Stimulated activated effector memory CD8-positive, alpha-beta T cell treated with anti-CD3 and anti-CD28 coated beads, Interleukin-12 subunit alpha, Interleukin-12 subunit beta, amount 100 ng/mL, for 72 hours (primary cell): ENCODE measurements at regions not wholly inside any gene's neighbourhood (a gene's known extent, or its start where the extent isn't known, plus 50 kb on each side); places are given as distances from the start of the nearest gene placed in this dataset.
"Not testable (repeated sequence)": the region's sequence is repeated elsewhere in the genome, so short reads cannot be mapped to it uniquely, and the experiment has no call there.

Source experiments
- ATAC-seq: fragments of 150-1000 bp; cut with Tn5 transposase; 2 replicates; pipeline ENCODE4 v1.10.0; 2021
- DNase-seq, 2 donors: peaks; one replicate each; pipeline ENCODE4 v3.0.0; 2021 to 2022; ENCODE audit warnings: low spot score in 2 of 2
- H3K27ac Mint-ChIP-seq: one replicate; pipeline ENCODE4 v1.8.0; 2022; ENCODE audit warnings: mild to moderate bottlenecking, mixed read lengths
- H3K36me3 Mint-ChIP-seq: one replicate; pipeline ENCODE4 v1.8.0; 2022; ENCODE audit warnings: mild to moderate bottlenecking, mixed read lengths
- H3K4me1 Mint-ChIP-seq: one replicate; pipeline ENCODE4 v1.8.0; 2022; ENCODE audit warnings: mixed read lengths
- H3K4me3 Mint-ChIP-seq: one replicate; pipeline ENCODE4 v1.8.0; 2022; ENCODE audit warnings: mild to moderate bottlenecking, mixed read lengths
- H3K9me3 Mint-ChIP-seq: one replicate; pipeline ENCODE4 v1.8.0; 2022; ENCODE audit warnings: mixed read lengths

GRCh38 chr1:47587891-47588582 lies 150.2 kb downstream of the FOXD2 start:
- no peaks in the 10 kb centered on the region for H3K9me3 Mint-ChIP-seq
- H3K4me3 Mint-ChIP-seq: no peak overlapping the region
- no peak overlapping the region for H3K27ac Mint-ChIP-seq
- no peaks in the 10 kb centered on the region for H3K36me3 Mint-ChIP-seq
- DNase-seq: peak in 1 of 2 donors; percentile 32
- ATAC-seq: no peak
- H3K4me1 Mint-ChIP-seq: peaks cover 5% of the 10 kb centered on the region

DNA sequence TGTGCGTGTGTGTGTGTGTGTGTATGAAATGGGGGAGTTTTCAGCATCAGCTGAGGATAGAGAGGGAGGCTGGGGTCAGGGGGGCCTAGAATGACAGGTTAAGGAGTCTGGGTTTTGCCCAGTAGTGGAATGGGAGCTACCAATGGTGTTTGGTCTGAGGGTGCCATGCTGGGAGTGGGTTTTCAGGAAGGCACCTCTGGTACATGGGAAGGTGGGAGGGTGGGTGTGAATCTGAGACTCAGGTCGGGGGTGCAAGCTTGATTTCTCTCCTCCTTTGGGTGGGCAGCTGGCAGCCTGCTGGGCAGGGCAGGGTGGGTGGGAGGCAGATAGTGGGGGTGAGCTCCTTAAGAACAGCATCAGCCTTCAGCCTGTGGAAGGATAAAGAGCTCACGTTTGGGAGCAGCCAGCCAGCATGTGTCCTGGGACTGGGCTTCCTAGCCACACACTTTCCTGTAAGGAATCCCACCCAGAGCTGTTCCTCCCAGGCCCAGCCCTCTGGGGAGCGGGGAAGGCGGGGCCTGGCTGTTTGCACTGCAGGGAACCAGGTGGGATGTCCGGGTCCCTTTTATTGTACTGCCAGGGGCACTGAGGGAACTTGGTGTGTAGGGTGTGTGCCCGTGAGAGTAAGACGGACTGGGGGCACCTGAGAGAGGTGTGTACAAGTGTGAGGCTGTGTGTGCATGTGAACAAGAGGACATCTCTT lies 152.8 kb downstream of the FOXD2 start:
- Mint-ChIP-seq H3K4me1 (no peaks in the 10 kb centered on the region), H3K9me3 (no peaks in the 10 kb centered on the region), H3K36me3 (no peaks in the 10 kb centered on the region), H3K4me3 (no peak overlapping the region), H3K27ac (no peak overlapping the region)
- ATAC-seq: no peak
- peak in 1 of 2 donors; percentile 22 for DNase-seq

DNA sequence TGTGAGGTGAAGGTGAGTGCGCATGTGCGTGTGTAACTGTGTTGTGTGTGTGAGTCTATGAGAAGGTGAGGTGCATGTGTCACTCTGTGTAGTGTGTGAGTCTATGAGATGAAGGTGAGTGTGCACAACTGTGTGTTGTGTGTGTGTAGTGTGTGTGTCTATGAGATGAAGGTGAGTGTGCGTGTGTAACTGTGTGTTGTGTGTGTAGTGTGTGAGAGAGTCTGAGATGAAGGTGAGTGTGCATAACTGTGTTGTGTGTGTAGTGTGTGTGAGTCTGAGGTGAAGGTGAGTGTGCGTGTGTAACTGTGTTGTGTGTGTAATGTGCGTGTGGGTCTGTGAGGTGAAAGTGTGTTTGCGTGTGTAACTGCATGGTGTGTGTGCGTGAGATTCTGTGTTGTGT lies 154.0 kb downstream of the FOXD2 start:
- no peak for DNase-seq
- Mint-ChIP-seq H3K4me1 (no peaks in the 10 kb centered on the region), H3K36me3 (no peaks in the 10 kb centered on the region), H3K27ac (no peak overlapping the region), H3K9me3 (no peaks in the 10 kb centered on the region), H3K4me3 (no peak overlapping the region)
- no peak for ATAC-seq

GRCh38 chr1:47592296-47593012 lies 154.6 kb downstream of the FOXD2 start:
- DNase-seq (peak in 1 of 2 donors; percentile 36), ATAC-seq (no peak)
- no peak overlapping the region for H3K27ac Mint-ChIP-seq
- no peaks in the 10 kb centered on the region for H3K4me1 Mint-ChIP-seq
- H3K36me3 Mint-ChIP-seq: no peaks in the 10 kb centered on the region
- H3K4me3 Mint-ChIP-seq: no peak overlapping the region
- H3K9me3 Mint-ChIP-seq: no peaks in the 10 kb centered on the region

DNA sequence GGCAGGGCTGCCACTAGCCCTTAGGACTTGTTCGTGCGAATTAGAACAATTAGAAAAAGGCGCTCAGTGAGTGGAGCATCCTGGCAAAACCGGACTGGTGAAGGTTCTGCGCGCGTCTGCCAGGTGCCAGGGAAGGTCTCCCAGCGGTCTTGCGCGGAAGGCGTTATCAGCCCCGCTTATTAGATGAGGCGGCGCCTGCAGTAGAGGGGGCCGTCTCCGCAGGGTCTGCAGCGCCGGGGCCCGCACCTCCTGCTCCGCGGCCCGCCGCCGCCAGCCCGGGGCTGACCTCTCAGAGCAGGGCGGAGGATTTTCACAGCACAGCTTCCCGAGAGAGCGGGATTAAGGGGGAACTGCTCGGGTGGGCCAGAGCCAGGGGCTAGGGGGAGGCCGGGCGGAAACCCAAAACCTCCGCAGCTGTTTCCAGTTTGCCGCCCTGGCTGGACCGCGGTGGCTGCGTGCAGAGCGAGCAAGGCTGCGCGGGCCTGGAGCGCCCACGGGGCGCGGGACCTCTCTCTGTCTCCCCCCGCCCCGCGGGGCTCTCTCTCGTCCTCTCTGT lies 155.2 kb downstream of the FOXD2 start:
- ATAC-seq (no peak), DNase-seq (peak in 1 of 2 donors; percentile 33)
- Mint-ChIP-seq H3K27ac (no peak overlapping the region), H3K4me1 (no peaks in the 10 kb centered on the region), H3K36me3 (no peaks in the 10 kb centered on the region), H3K9me3 (no peaks in the 10 kb centered on the region), H3K4me3 (no peak overlapping the region)

- ATAC-seq: no peak
- Mint-ChIP-seq H3K4me1 (no peaks in the 10 kb centered on the region), H3K4me3 (no peak overlapping the region), H3K9me3 (no peaks in the 10 kb centered on the region), H3K36me3 (no peaks in the 10 kb centered on the region), H3K27ac (no peak overlapping the region)
- peak in 1 of 2 donors; percentile 38 for DNase-seq
These were observed 155.9 kb downstream of the FOXD2 start for GRCh38 chr1:47593598-47594285.

DNA sequence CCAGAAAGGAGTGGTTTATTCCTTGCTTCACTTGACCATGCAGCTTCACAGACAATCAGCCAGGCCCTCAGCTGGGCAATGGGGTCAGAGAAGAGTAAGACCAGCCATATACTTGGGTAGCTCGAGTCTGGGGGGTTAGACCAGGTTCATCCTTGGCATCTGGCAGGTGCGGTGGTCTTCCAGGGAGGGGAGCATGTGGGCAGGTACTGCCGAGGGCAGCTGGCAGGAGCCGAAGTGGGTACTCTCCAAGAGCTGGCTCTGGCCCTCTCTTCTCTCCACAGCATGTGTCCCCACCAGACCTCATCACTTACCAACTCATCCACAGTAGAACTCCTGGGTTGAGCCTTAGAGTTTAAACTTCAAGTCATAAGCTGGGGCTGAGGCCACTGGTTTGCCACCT lies 156.8 kb downstream of the FOXD2 start:
- no peaks in the 10 kb centered on the region for H3K4me1 Mint-ChIP-seq
- H3K27ac Mint-ChIP-seq: no peak overlapping the region
- DNase-seq (no peak), ATAC-seq (no peak)
- H3K4me3 Mint-ChIP-seq: no peak overlapping the region
- peaks cover 6% of the 10 kb centered on the region for H3K9me3 Mint-ChIP-seq
- H3K36me3 Mint-ChIP-seq: no peaks in the 10 kb centered on the region

- Mint-ChIP-seq H3K4me1 (no peaks in the 10 kb centered on the region), H3K27ac (no peak overlapping the region), H3K4me3 (no peak overlapping the region), H3K36me3 (no peaks in the 10 kb centered on the region), H3K9me3 (peaks cover 9% of the 10 kb centered on the region)
- DNase-seq (no peak), ATAC-seq (no peak)
These were observed 158.5 kb downstream of the FOXD2 start for GRCh38 chr1:47596328-47596727.

DNA sequence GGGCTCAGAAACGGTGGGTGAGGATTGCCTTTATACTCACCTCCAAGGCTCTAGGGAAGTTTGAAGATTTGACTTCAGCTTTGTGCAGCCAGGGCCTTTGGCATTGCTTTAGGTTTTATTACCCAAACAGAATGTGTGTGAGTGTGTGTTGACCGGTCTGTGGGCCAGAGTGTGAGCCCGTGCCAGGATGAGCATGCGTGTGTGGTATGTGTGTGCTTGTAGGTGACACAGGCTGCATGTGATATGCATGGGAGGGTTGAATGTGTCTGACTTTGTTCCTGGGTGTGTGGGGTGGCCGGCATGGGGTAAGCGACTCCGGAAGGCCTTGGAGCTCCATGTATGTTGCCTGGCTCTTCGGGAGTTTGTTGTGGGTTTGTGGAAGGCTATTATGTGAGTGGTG lies 160.5 kb downstream of the FOXD2 start:
- no peak overlapping the region for H3K27ac Mint-ChIP-seq
- no peaks in the 10 kb centered on the region for H3K36me3 Mint-ChIP-seq
- no peak overlapping the region for H3K4me3 Mint-ChIP-seq
- H3K9me3 Mint-ChIP-seq: peaks cover 14% of the 10 kb centered on the region
- no peaks in the 10 kb centered on the region for H3K4me1 Mint-ChIP-seq
- no peak for DNase-seq
- no peak for ATAC-seq

DNA sequence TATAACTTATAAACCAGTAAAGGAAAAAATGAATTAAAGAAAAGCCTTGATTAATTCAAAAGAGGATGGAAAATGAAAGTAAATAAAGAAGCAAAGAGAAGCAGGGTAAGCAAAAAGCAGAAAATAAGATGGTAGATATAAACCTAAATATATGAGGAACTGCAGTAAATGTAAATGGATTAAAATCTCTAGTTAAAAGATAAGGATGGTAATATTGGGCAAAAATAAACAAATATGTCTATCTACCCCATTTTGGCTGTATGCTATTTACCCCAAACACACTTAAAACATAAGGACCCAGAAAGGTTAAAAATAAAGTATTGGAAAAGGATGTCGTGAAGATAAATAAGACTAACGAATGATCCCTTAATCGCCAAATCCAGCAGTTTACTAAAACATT lies 161.9 kb downstream of the FOXD2 start:
- Mint-ChIP-seq H3K4me1 (no peaks in the 10 kb centered on the region), H3K36me3 (no peaks in the 10 kb centered on the region), H3K4me3 (no peak overlapping the region), H3K9me3 (peaks cover 14% of the 10 kb centered on the region), H3K27ac (no peak overlapping the region)
- no peak for DNase-seq
- no peak for ATAC-seq

- peaks cover 22% of the 10 kb centered on the region for H3K9me3 Mint-ChIP-seq
- not testable (repeated sequence) for H3K4me3 Mint-ChIP-seq, H3K27ac Mint-ChIP-seq, DNase-seq, ATAC-seq, H3K36me3 Mint-ChIP-seq, H3K4me1 Mint-ChIP-seq
These were observed 164.6 kb downstream of the FOXD2 start for GRCh38 chr1:47602491-47602890.

DNA sequence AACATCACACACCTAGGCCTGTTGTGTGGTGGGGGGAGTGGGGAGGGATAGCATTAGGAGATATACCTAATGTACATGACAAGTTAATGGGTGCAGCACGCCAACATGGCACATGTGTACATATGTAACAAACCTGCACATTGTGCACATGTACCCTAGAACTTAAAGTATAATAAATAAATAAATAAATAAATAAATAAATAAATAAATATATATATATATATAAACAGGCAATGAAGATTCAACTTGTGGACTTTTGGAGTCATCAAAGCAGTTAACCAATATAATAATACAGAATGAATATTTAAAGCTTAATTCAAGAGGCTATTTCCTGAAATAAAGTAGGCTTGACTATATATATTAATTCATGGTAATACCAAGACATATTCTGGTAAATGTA lies 167.0 kb downstream of the FOXD2 start:
- not testable (repeated sequence) for ATAC-seq, H3K36me3 Mint-ChIP-seq, H3K4me3 Mint-ChIP-seq, H3K4me1 Mint-ChIP-seq, DNase-seq, H3K27ac Mint-ChIP-seq
- H3K9me3 Mint-ChIP-seq: peaks cover 13% of the 10 kb centered on the region

- Mint-ChIP-seq H3K9me3 (peaks cover 7% of the 10 kb centered on the region), H3K36me3 (no peaks in the 10 kb centered on the region), H3K27ac (no peak overlapping the region), H3K4me1 (no peaks in the 10 kb centered on the region), H3K4me3 (no peak overlapping the region)
- no peak for ATAC-seq
- DNase-seq: peak in 1 of 2 donors; percentile 35
These were observed 170.5 kb downstream of the FOXD2 start for GRCh38 chr1:47608296-47608875.

GRCh38 chr1:47611992-47612391 lies 174.1 kb downstream of the FOXD2 start:
- Mint-ChIP-seq H3K9me3 (no peaks in the 10 kb centered on the region), H3K27ac (no peak overlapping the region), H3K4me3 (no peak overlapping the region), H3K4me1 (no peaks in the 10 kb centered on the region), H3K36me3 (no peaks in the 10 kb centered on the region)
- no peak for ATAC-seq
- DNase-seq: peak in 1 of 2 donors; percentile 33

DNA sequence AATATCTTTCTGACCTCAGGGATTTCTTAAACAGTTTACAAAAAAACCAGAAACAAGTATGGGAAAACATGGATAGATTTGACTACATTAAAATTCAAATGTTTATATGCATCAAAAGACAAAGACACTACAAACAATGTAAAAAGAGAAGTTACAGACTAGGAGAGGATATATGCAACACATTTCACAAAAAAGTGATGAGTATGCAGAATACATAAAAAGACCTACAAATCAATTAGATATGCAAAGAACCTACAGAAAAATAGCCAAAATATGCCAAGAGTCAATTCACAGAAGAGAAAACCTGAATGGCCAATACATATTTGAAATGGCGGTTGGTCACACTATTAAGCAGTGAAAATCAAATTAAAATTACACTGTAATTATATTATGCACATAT lies 175.0 kb downstream of the FOXD2 start:
- ATAC-seq (no peak), DNase-seq (no peak)
- no peaks in the 10 kb centered on the region for H3K9me3 Mint-ChIP-seq
- H3K36me3 Mint-ChIP-seq: no peaks in the 10 kb centered on the region
- no peaks in the 10 kb centered on the region for H3K4me1 Mint-ChIP-seq
- no peak overlapping the region for H3K27ac Mint-ChIP-seq
- no peak overlapping the region for H3K4me3 Mint-ChIP-seq
